Neuronal stem cell (in vitro differentiated cells): ENCODE measurements at regions not wholly inside any gene's neighbourhood (a gene's known extent, or its start where the extent isn't known, plus 50 kb on each side); places are given as distances from the start of the nearest gene placed in this dataset.
"Not testable (repeated sequence)": the region's sequence is repeated elsewhere in the genome, so short reads cannot be mapped to it uniquely, and the experiment has no call there.

ENCODE experiments used
- DNase-seq: peaks from one replicate; pipeline ENCODE4 v3.0.0-alpha.2; 2013; ENCODE audit warnings: low spot score
- H2AFZ ChIP-seq: one replicate; pipeline ENCODE4 v1.6.1; 2013; ENCODE audit warnings: mild to moderate bottlenecking, low read length, inconsistent platforms
- H2AK5ac ChIP-seq: 2 replicates; pipeline ENCODE4 v1.6.1; 2013; ENCODE audit warnings: low read depth, mild to moderate bottlenecking, inconsistent platforms, low read length, moderate library complexity, mixed read lengths
- H2BK120ac ChIP-seq: 2 replicates; pipeline ENCODE4 v1.6.1; 2013; ENCODE audit warnings: low read depth, mild to moderate bottlenecking, inconsistent platforms, low read length, moderate library complexity, mixed read lengths
- H2BK12ac ChIP-seq: one replicate; pipeline ENCODE4 v1.6.1; 2013; ENCODE audit warnings: low read length, inconsistent platforms
- H2BK15ac ChIP-seq: 2 replicates; pipeline ENCODE4 v1.6.1; 2013; ENCODE audit warnings: mild to moderate bottlenecking, low read length, inconsistent platforms, mixed read lengths
- H2BK5ac ChIP-seq: one replicate; pipeline ENCODE4 v1.6.1; 2013; ENCODE audit warnings: inconsistent platforms, mild to moderate bottlenecking, low read length, moderate library complexity
- H3K14ac ChIP-seq: one replicate; pipeline ENCODE4 v1.6.1; 2013; ENCODE audit warnings: low read length, inconsistent platforms
- H3K18ac ChIP-seq: 2 replicates; pipeline ENCODE4 v1.6.1; 2013; ENCODE audit warnings: low read length, inconsistent platforms
- H3K23ac ChIP-seq: 2 replicates; pipeline ENCODE4 v1.6.1; 2013; ENCODE audit warnings: low read depth, mild to moderate bottlenecking, mixed read lengths, low read length, inconsistent platforms; ENCODE audit not compliant: poor library complexity
- H3K27ac ChIP-seq: replicated peaks from 3 replicates; pipeline ENCODE4 v1.5.1; 2013; ENCODE audit warnings: low read length, inconsistent platforms
- H3K27me3 ChIP-seq, 3 experiments: 2 replicates each; pipeline ENCODE4 v1.6.1; 2013; ENCODE audit warnings: low read length in 3 of 3, mild to moderate bottlenecking in 2 of 3, inconsistent platforms in 1 of 3, low read depth in 1 of 3, mixed read lengths in 1 of 3, moderate library complexity in 1 of 3; ENCODE audit not compliant: control insufficient read depth in 3 of 3, insufficient read depth in 3 of 3
- H3K36me3 ChIP-seq, 2 donors: replicated peaks in 1 of 2; 2 replicates each; pipeline ENCODE4 v1.6.1; 2013; ENCODE audit warnings: low read length in 2 of 2; ENCODE audit not compliant: control insufficient read depth in 2 of 2, insufficient read depth in 2 of 2
- H3K4ac ChIP-seq: 2 replicates; pipeline ENCODE4 v1.6.1; 2013; ENCODE audit warnings: inconsistent platforms, mild to moderate bottlenecking, low read length, moderate library complexity
- H3K4me1 ChIP-seq, 2 donors: 1 replicate in 1 of 2; 2 replicates in 1 of 2; pipeline ENCODE4 v1.6.1; 2013; ENCODE audit warnings: low read length in 2 of 2, low read depth in 1 of 2; ENCODE audit not compliant: control insufficient read depth in 2 of 2, insufficient read depth in 1 of 2
- H3K4me2 ChIP-seq: one replicate; pipeline ENCODE4 v1.6.1; 2013; ENCODE audit warnings: mild to moderate bottlenecking, low read length, inconsistent platforms; ENCODE audit not compliant: insufficient read depth, poor library complexity, severe bottlenecking
- H3K4me3 ChIP-seq, 2 donors: 2 replicates each; pipeline ENCODE4 v1.5.1; 2013; ENCODE audit warnings: low read length in 2 of 2, mild to moderate bottlenecking in 2 of 2, inconsistent platforms in 1 of 2, moderate library complexity in 1 of 2
- H3K79me1 ChIP-seq: one replicate; pipeline ENCODE4 v1.6.1; 2013; ENCODE audit warnings: low read depth, mild to moderate bottlenecking, inconsistent platforms, low read length, moderate library complexity
- H3K9ac ChIP-seq: one replicate; pipeline ENCODE4 v1.6.1; 2013; ENCODE audit warnings: mild to moderate bottlenecking, low read depth, low read length, inconsistent platforms; ENCODE audit not compliant: poor library complexity
- H3K9me3 ChIP-seq, 2 donors: replicated peaks in 1 of 2; 2 replicates each; pipeline versions ENCODE3 to v1.6.1; 2013; ENCODE audit warnings: low read length in 2 of 2, mild to moderate bottlenecking in 2 of 2, inconsistent platforms in 1 of 2, low read depth in 1 of 2, mixed read lengths in 1 of 2, moderate library complexity in 1 of 2; ENCODE audit not compliant: control insufficient read depth in 2 of 2, insufficient read depth in 1 of 2
- H4K8ac ChIP-seq: one replicate; pipeline ENCODE4 v1.6.1; 2013; ENCODE audit warnings: low read depth, mild to moderate bottlenecking, inconsistent platforms, low read length, moderate library complexity
- H4K91ac ChIP-seq: one replicate; pipeline ENCODE4 v1.6.1; 2013; ENCODE audit warnings: low read length, low read depth, mild to moderate bottlenecking, inconsistent platforms; ENCODE audit not compliant: poor library complexity
- WGBS, 2 donors: extraction: QIAGEN DNeasy Blood & Tissue Kit; methylation state at CpG; one replicate each; pipeline ENCODE4 v1.1.7; 2013; ENCODE audit warnings: missing lambda C conversion rate in 2 of 2, mixed read lengths in 1 of 2; ENCODE audit not compliant: insufficient read length in 2 of 2, insufficient replicate concordance in 1 of 2; ENCODE audit errors: extremely low coverage in 2 of 2; 5-methylcytosine and 5-hydroxymethylcytosine counted together

DNA sequence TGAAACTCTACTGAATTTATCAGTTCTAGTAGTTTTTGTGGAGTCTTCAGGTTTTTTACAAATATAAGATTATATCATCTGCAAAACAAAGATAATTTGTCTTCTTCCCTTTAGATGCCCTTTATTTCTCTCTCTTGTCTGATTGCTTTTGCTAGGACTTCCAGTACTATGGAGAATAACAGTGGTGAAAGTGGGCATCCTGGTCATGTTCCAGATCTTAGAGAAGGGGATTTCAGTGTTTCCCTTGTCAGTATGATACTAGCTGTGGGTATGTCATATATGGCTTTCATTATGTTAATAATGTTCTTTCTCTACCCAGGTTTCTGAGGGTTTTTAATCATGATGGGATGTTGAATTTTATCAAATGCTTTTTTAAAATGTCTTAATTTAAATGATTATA, 158.1 kb upstream of the TPTE start:
- H4K91ac ChIP-seq, result not testable (repeated sequence)

DNA sequence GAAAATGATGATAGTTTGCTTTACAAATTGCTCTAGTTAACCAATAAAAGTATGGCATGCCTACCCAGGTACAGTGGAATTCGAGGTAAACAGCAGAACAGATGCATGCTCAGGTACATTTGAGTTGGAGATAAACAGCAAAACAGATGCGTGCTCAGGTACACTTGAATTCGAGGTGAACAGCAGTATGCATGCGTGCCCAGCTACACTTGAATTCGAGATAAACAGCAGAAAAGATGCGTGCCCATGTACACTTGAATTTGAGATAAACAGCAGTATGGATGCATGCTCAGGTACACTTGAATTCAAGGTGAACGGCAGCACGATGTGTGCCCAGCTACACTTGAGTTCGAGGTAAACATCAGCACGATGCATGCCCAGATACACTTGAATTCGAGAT, 155.2 kb upstream of the TPTE start:
- H3K9ac ChIP-seq, DNase-seq: not testable (repeated sequence)

More for the DNA sequence above, 158.1 kb upstream of the TPTE start:
- H3K9me3 ChIP-seq, H3K36me3 ChIP-seq, H3K4me2 ChIP-seq, H3K9ac ChIP-seq, H3K27me3 ChIP-seq, H2BK120ac ChIP-seq, H3K4me1 ChIP-seq, H2BK15ac ChIP-seq, H3K4ac ChIP-seq, H3K4me3 ChIP-seq, H3K79me1 ChIP-seq, DNase-seq, H4K8ac ChIP-seq, H2AFZ ChIP-seq, H2AK5ac ChIP-seq, H3K23ac ChIP-seq, H2BK5ac ChIP-seq, H3K18ac ChIP-seq, H2BK12ac ChIP-seq, H3K14ac ChIP-seq, H3K27ac ChIP-seq: not testable (repeated sequence)

DNA sequence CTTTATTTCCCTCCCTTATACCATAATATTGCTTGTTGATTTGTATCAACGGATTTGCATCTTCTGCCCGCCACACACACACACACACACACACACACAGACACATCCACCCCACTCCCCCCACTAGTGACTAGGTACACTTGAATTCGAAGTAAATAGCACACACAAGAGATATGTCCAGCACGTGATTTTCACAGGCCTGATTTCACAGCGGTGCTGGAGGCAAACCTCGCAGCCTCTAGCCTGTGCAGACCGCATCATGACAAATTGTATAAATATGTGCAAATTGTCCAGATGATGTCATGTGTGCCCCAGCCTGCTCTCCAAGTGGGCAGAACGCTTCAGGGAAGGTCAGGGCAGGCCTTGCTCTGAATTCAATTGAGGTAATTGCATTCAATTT, 153.8 kb upstream of the TPTE start:
- H3K9me3 ChIP-seq, H3K4me1 ChIP-seq, H3K79me1 ChIP-seq, H3K9ac ChIP-seq, H3K27me3 ChIP-seq, H2BK15ac ChIP-seq, H2BK5ac ChIP-seq, H3K36me3 ChIP-seq, H3K18ac ChIP-seq, H2BK12ac ChIP-seq, DNase-seq, H3K4me3 ChIP-seq, H3K4ac ChIP-seq, H4K91ac ChIP-seq, H2AFZ ChIP-seq, H2AK5ac ChIP-seq, H3K27ac ChIP-seq, H2BK120ac ChIP-seq, H3K14ac ChIP-seq, H3K23ac ChIP-seq, H3K4me2 ChIP-seq: not testable (repeated sequence)
- WGBS, 2 donors, result no CpG with 5 or more reads among the region's 8 CpGs
- peak overlapping the region; percentile 43 for H4K8ac ChIP-seq

More for the DNA sequence above, 155.2 kb upstream of the TPTE start:
- not testable (repeated sequence) for H3K27me3 ChIP-seq, H4K91ac ChIP-seq, H3K23ac ChIP-seq, H2BK5ac ChIP-seq, H2AK5ac ChIP-seq, H3K4me2 ChIP-seq, H3K4me1 ChIP-seq, H3K14ac ChIP-seq, H3K18ac ChIP-seq, H3K4me3 ChIP-seq, H3K9me3 ChIP-seq, H2BK120ac ChIP-seq, H4K8ac ChIP-seq, H2BK15ac ChIP-seq, H3K79me1 ChIP-seq, H2BK12ac ChIP-seq, H3K27ac ChIP-seq, H3K36me3 ChIP-seq, H2AFZ ChIP-seq, H3K4ac ChIP-seq
- WGBS, 2 donors, result no CpG with 5 or more reads among the region's 11 CpGs

DNA sequence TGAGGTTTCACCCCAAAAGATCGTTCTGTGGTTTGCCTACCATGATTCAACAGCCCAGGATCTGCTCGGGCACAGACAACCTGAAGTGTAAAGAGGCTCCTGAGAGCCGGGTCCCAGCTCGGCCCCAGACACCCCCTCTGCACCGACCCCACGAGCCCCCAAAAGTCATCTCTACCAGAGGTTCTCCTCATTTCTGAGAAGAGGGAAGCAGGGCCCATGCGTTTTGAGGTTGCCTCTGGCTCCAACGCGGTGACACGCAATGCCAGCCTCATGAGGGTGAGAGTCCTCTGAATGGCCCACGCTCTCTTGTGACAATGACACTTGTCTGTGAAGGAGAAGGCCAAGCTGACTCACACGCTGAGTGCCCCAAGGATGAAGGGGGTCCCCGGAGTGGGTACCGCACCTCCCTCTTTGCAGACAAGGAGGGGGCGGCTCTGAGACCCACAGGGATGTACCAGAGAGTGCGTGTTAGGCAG, 153.0 kb upstream of the TPTE start:
- DNase-seq, result not testable (repeated sequence)

More for the DNA sequence above, 153.0 kb upstream of the TPTE start:
- not testable (repeated sequence) for H3K4ac ChIP-seq, H2AK5ac ChIP-seq, H3K36me3 ChIP-seq, H4K91ac ChIP-seq, H3K4me2 ChIP-seq, H4K8ac ChIP-seq, H3K27me3 ChIP-seq, H2BK120ac ChIP-seq, H3K9ac ChIP-seq, H2BK12ac ChIP-seq, H3K9me3 ChIP-seq, H3K27ac ChIP-seq, H2BK5ac ChIP-seq, H3K23ac ChIP-seq, H3K79me1 ChIP-seq, H3K14ac ChIP-seq, H3K4me3 ChIP-seq, H2AFZ ChIP-seq, H3K18ac ChIP-seq, H3K4me1 ChIP-seq, H2BK15ac ChIP-seq
- WGBS, 2 donors, result no CpG with 5 or more reads among the region's 16 CpGs
